HuH-7.5 (cell line): ENCODE measurements at regions not wholly inside any gene's neighbourhood (a gene's known extent, or its start where the extent isn't known, plus 50 kb on each side); places are given as distances from the start of the nearest gene placed in this dataset.
"Not testable (repeated sequence)": the region's sequence is repeated elsewhere in the genome, so short reads cannot be mapped to it uniquely, and the experiment has no call there.

Experiments used
- DNase-seq: peaks from one replicate; pipeline ENCODE4 v3.0.0; 2011; ENCODE audit warnings: low spot score

GRCh38 chr17:22131740-22132139, 439.4 kb downstream of the KCNJ18 start:
- DNase-seq = no peak

DNA sequence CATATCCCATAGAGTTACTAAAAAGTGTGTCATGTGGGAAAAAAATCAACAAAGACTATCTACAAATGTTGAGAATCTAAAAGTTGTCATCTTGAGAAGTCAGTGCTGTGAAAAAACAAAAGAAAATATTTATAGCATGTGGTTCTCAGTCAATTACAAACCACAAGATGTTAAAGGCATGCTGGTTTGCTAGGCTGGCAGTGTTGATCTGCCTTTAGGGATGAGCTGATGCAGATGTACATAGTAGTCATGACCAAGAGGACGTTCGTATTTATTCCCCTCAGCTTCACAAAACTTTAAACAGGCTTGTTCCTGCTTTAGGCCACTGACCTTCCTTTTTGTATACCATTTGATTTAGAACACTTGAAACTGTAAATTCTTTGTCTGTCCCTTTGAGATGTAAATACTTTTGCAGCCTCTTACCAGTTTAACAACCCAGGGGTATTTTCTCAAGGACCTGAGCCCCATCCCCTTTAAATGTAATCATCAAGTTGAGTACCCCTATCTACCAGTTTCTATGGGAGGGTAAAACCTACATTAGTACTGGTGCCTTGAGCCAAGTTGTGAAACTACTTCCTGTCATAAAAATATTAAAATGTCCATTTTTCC, 446.6 kb downstream of the KCNJ18 start:
- no peak for DNase-seq

DNA sequence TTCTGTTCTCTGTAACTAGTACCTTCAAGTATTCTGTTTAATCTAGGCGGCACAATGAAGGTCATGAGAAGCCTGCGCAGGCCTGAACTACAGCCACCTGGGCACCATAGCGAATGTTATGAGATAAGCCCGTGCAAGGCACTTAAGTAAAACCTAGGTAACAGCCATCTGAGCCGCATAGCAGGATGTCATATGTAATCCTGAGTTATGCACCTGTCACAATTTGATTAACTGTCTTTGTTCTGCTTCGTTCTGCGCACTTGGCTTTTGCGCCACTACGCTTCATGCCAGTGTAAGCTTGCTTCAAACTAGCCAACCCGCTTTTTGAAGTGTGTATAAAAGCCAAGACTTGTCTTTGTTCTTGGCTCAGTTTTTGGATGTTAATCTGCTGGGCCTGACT, 449.8 kb downstream of the KCNJ18 start:
- DNase-seq = no peak

GRCh38 chr17:22145605-22146178, 453.4 kb downstream of the KCNJ18 start:
- DNase-seq = no peak

DNA sequence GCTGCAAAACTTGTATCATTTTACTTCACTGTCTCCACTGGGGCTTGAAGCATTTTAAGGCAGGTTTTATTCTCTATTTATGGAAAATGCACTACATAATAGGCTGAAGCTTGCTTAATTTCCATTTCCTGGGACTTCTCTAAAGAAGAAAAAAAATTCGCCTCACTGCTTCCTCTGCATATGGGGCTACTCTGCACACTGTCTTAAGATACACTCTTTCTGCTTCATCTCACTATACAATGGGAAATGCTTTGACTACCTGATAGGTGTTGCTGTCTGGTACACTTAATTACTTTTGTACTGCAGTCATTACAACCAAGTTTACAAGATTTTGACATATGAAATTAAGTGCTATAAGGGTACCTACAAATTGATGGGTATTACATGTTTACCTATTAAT, 466.0 kb downstream of the KCNJ18 start:
- DNase-seq = no peak

DNA sequence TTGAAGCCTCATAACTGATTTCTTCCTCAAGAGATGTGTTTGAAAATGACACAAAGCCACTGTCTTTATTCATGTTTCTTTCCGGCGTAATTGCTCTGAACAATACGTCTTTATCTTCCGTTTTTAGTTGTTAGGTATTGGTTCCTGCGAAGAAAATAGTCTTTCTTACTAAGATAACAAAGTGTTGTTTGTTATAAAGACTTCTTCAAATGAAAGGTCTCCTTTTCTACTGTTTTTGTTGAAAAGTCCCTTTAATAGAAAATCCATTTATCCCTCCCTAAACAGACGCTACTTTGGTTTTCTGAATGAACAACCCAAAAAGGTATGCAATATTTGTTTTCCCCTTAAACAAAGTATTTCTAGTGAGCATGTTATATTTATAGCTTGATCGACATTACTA, 469.1 kb downstream of the KCNJ18 start:
- no peak for DNase-seq

DNA sequence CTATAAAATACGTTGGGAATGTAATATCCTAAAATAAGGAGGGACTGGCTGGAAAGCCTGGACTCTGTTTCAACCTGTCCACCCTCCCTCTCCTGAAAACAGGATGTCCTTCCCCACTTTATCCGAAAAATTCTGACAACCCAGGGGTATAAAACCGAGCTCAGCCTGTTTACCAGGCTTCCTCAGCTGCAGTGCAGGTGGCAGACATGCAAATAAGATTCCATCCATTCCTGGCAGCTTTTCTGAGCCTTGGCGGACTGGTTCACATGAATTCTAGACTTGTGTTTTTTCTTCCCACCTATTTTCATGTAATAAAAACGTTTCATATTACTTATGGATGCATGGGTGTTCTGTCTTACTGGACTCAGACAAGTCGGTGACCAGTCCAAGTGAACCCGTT, 479.3 kb downstream of the KCNJ18 start:
- no peak for DNase-seq

- DNase-seq = no peak
Measured at GRCh38 chr17:22193113-22193512, 500.8 kb downstream of the KCNJ18 start.

- DNase-seq = not testable (repeated sequence)
Measured at GRCh38 chr17:22200187-22200586, 507.9 kb downstream of the KCNJ18 start.

DNA sequence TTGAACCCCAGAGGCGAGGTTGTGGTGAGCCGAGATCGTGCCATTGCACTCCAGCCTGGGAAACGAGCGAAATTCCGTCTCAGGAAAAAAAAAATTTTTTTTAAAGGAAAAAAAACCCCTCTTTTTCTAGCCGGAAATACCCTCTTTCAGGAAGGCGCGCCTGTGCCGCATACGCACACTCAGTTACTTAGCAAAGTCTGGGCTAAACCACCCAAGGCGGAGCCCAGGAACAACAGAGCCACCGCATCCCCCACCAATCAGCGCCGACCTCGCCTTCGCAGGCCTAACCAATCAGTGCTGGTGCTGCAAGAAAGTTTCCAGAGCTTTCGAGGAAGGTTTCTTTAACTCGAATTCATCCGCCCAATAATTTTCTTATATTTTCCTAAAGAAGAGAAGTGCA, 510.4 kb downstream of the KCNJ18 start:
- DNase-seq = no peak

GRCh38 chr17:22203208-22203715, 510.9 kb downstream of the KCNJ18 start:
- DNase-seq = no peak

DNA sequence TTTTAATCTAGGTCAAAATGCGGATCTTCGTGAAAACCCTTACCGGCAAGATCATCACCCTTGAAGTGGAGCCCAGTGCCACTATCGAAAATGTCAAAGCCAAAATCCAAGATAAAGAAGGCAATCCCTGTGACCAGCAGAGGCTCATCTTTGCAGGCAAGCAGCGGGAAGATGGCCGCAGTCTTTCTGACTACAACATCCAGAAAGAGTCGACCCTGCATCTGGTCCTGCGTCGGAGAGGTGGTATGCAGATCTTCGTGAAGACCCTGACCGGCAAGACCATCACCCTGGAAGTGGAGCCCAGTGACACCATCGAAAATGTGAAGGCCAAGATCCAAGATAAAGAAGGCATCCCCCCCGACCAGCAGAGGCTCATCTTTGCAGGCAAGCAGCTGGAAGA, 511.8 kb downstream of the KCNJ18 start:
- not testable (repeated sequence) for DNase-seq

DNA sequence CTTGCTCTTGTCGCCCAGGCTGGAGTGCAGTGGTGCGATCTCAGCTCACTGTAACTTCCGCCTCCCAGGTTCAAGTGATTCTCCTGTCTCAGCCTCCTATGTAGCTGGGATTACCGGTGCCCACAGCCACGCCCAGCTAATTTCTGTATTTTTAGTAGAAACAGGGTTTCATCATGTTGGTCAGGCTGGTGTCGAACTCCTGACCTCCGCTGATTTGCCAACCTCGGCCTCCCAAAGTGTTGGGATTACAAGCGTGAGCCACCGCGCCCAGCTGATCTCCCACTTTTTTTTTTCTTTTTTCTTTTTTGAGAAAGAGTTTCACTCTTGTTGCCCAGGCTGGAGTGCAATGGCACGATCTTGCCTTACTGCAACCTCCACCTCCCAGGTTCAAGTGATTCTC, 517.9 kb downstream of the KCNJ18 start:
- not testable (repeated sequence) for DNase-seq

DNA sequence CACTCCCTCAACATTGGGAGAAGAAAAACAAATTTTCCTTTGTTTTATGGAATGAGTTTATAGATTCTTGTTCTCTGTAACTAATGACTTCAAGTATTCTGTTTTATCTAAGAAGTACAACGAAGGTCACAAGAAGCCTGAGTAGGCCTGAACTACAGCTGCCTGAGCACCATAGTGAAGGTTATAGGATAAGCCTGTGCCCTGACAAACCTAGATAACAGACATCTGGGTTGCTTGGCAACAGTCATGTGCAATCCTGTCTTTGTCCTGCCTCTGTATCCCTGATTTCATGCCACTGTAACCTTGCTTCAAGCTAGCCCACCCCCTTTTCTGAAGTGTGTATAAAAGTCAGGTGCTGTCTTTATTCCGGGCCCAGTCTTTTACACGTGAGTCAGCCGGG, 520.8 kb downstream of the KCNJ18 start:
- DNase-seq = not testable (repeated sequence)

- no peak for DNase-seq
Measured at GRCh38 chr17:22217135-22217534, 524.8 kb downstream of the KCNJ18 start.

DNA sequence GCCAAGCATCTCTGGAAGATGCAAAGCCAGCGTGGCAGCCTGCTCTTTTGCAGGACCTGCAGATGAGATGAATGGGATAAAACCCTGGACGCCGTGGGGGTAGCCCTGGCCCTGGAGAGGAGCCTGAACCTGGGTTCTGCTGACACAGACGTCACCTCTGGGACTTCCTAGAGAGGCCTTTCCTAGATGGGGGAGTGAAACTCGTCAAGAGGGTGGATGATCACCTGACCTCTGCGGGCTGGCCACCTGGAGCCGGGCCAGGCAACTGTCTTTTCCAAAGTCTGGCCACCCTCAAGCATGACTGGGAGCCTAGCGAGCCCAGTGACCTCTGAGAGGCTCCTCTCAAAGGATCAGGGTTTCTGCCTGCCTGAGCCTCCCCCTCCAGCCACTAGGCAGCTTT, 529.0 kb downstream of the KCNJ18 start:
- DNase-seq = no peak

DNA sequence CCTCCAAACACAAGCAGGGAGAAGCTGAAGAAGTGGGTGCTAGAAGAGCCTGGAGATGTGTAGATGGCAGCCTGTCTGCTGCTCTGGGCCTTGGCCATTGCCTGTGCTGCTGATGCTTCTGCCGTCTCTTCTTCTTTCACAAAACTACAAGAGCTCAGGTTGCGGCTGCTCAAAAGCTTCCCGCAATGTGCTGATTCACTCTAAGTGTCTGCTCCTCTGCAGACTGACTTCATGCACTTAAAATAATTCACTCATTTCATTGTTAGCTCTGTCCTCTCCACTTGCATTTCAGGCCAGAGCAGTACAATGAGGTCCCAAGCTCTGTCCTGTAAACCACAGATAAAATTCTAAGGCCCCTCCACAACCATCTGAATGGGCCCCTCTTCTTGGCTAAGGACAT, 534.2 kb downstream of the KCNJ18 start:
- not testable (repeated sequence) for DNase-seq

- not testable (repeated sequence) for DNase-seq
Measured at GRCh38 chr17:22226932-22227331, 534.6 kb downstream of the KCNJ18 start.

GRCh38 chr17:22227699-22228553, 535.6 kb downstream of the KCNJ18 start:
- not testable (repeated sequence) for DNase-seq

DNA sequence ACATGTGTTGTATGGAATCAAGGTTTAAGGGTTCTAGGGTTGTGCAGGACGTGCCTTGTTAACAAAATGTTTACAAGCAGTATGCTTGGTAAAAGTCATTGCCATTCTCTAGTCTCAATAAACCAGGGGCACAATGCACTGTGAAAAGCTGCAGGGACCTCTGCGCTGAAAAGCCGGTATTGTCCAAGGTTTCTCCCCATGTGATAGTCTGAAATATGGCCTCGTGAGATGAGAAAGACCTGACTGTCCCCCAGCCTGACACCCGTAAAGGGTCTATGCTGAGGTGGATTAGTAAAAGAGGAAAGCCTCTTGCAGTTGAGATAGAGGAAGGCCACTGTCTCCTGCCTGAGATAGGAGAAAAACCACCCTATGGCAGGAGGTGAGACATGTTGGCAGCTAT, 537.5 kb downstream of the KCNJ18 start:
- not testable (repeated sequence) for DNase-seq

DNA sequence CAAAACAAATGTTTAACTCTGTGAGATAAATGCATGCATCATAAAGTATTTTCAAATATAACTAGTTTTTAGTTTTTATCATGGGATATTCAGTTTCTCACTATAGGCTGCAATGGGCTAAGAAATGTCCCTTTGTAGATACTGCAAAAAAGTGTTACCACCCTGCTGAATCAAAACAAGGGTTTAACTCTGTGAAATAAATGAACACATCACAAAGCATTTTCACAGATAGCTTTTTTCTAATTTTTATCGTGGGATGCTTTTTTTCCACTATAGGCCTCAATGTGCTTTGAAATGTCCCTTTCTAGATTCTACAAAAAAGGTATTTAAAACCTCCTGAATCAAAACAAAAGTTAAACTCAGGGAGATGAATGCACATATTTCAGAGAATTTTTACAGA, 541.1 kb downstream of the KCNJ18 start:
- no peak for DNase-seq

DNA sequence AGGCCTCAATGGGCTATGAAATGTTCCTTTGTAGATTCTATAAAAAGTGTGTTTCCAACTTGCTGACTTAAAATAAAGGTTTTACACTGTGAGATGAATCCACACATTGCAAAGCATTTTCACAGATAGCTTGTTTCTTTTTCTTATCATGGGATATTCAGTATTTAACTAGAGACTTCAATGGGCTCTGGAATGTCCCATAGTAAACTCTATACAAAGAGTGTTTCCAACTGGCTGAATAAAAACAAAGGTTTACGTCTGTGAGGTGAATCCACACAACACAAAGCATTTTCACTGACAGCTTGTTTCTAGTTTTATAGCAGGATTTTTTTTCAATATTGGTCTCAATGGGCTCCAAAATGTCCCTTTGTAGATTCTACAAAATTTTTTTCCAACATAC, 550.1 kb downstream of the KCNJ18 start:
- no peak for DNase-seq

DNA sequence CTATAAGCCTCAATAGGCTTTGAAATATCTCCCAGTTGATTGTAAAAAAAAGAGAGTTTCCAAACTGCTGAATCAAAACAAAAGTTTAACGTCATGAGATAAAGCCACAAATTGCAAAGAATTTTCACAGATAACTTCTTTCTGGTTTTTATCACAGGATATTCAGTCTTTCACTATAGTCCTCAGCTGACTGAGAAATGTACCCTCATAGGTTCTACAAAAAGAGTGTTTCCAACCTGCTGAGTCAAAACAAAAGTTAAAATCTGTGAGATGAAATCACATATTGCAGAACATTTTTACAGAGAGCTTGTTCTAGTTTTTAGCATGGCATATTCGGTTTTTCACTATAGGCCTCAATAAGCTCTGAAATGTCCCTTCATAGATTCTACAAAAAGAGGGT, 559.2 kb downstream of the KCNJ18 start:
- DNase-seq = no peak
